GM19328 (cell line): ENCODE measurements at regions not wholly inside any gene's neighbourhood (a gene's known extent, or its start where the extent isn't known, plus 50 kb on each side); places are given as distances from the start of the nearest gene placed in this dataset.

Source experiments
- ATAC-seq: cut with Tn5 transposase; IDR thresholded peaks from one replicate; pipeline ENCODE4 v1.9.1; 2021; ENCODE audit warnings: mild to moderate bottlenecking, moderate library complexity; ENCODE audit not compliant: unreplicated experiment

- no peak for ATAC-seq
Observed at GRCh38 chr7:145665499-145666258, 450.9 kb upstream of the CNTNAP2 start.

GRCh38 chr7:145655666-145656065 is 460.9 kb upstream of the CNTNAP2 start:
- no peak for ATAC-seq

GRCh38 chr7:145645135-145645515 is 471.5 kb upstream of the CNTNAP2 start:
- ATAC-seq: no peak

- ATAC-seq: no peak
Observed at GRCh38 chr7:145644426-145645134, 472.0 kb upstream of the CNTNAP2 start.

- no peak for ATAC-seq
Observed at GRCh38 chr7:145643981-145644380, 472.6 kb upstream of the CNTNAP2 start.

- no peak for ATAC-seq
Observed at GRCh38 chr7:145633513-145633912, 483.1 kb upstream of the CNTNAP2 start.

GRCh38 chr7:145624618-145625017 is 492.0 kb upstream of the CNTNAP2 start:
- no peak for ATAC-seq

- ATAC-seq: no peak
Observed at GRCh38 chr7:145605963-145606362, 510.6 kb upstream of the CNTNAP2 start.

GRCh38 chr7:145599376-145599775 is 517.2 kb upstream of the CNTNAP2 start:
- ATAC-seq: no peak

- no peak for ATAC-seq
Observed at GRCh38 chr7:145584401-145584800, 532.2 kb upstream of the CNTNAP2 start.

GRCh38 chr7:145582742-145583303 is 533.8 kb upstream of the CNTNAP2 start:
- no peak for ATAC-seq

GRCh38 chr7:145557805-145558204 is 558.8 kb upstream of the CNTNAP2 start:
- no peak for ATAC-seq

- ATAC-seq: no peak
Observed at GRCh38 chr7:145543242-145543641, 573.4 kb upstream of the CNTNAP2 start.

GRCh38 chr7:145539910-145540309 is 576.7 kb upstream of the CNTNAP2 start:
- ATAC-seq: no peak

- no peak for ATAC-seq
Observed at GRCh38 chr7:145534301-145534700, 582.3 kb upstream of the CNTNAP2 start.

GRCh38 chr7:145520284-145520683 is 596.3 kb upstream of the CNTNAP2 start:
- no peak for ATAC-seq

GRCh38 chr7:145511004-145511403 is 605.6 kb upstream of the CNTNAP2 start:
- no peak for ATAC-seq

GRCh38 chr7:145497911-145498525 is 618.6 kb upstream of the CNTNAP2 start:
- ATAC-seq: no peak

- no peak for ATAC-seq
Observed at GRCh38 chr7:145490356-145490755, 626.2 kb upstream of the CNTNAP2 start.

- no peak for ATAC-seq
Observed at GRCh38 chr7:145489609-145490008, 627.0 kb upstream of the CNTNAP2 start.

GRCh38 chr7:145488816-145489215 is 627.8 kb upstream of the CNTNAP2 start:
- ATAC-seq: no peak

- ATAC-seq: no peak
Observed at GRCh38 chr7:145481985-145482384, 634.6 kb upstream of the CNTNAP2 start.
